Heart left ventricle (tissue), 13 donors: ENCODE measurements at regions not wholly inside any gene's neighbourhood (a gene's known extent, or its start where the extent isn't known, plus 50 kb on each side); places are given as distances from the start of the nearest gene placed in this dataset.

Source experiments
- POLR2A ChIP-seq, 2 donors: fragments of 450-650 bp; IDR thresholded peaks; one replicate each; pipeline ENCODE4 v1.6.1; 2017; ENCODE audit warnings: antibody characterized with exemption in 2 of 2, mild to moderate bottlenecking in 2 of 2, moderate library complexity in 2 of 2
- TF ChIP-seq, protein P1 (sequence below), 12 donors: fragments of 200-600 bp; sonication (generic) in 4 of 12; IDR thresholded peaks; one replicate each; pipeline versions ENCODE4 v1.5.0 to v1.8.0; 2018 to 2022; ENCODE audit warnings: antibody characterized with exemption in 12 of 12, mild to moderate bottlenecking in 5 of 12
- donor health status: ischemic (EF 13 %, LVEDD 7.1; RV severe dilation, severe dysfunction).
- donor health status: DM: no; HTN: yes; CAD: no.
- donor health status: DM: no; HTN: no; CAD: no.
- donor health status: ischemic (EF 25% LVEDD 6.9; RV normal size, moderate dysfunction).
- donor health status: ischemic (EF 25% LVEDD 5.7; RV mildly dilated, moderate dysfunction).
- donor health status: ischemic (EF 35%, LVEDD 5.7; RV mildly dilated, moderate dysfunction).
- donor health status: nonischemic (EF 11% LVEDD 7.7; RV severe dilation, severe dysfunction).
- donor health status: DM: yes; HTN: yes; CAD: no.
- donor health status: PGD.
- donor health status: ischemic (EF 29% LVEDD 5.4; RV normal size, mild dysfunction).
- donor health status: nonischemic (EF 23%, LVEDD 6.1; RV moderate dilation, normal function).

DNA sequence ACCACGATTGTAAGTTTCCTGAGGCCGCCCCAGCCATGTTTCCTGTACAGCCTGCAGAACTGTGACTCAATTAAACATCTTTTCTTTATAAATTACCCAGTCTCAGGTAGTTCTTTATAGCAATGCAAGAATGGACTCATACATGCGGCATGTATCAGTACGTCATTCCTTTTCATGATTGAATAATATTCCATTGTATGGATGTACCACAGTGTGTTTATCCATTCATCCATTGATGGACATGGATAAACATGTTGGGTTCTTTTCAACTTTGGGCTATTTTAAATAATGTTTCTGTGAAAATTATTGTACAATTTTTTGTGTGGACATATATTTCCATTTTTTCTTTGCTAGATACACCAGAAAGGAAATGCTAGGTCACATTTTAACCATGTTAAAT lies 99.2 kb upstream of the IGSF1 start:
- TF ChIP-seq, protein P1, sequence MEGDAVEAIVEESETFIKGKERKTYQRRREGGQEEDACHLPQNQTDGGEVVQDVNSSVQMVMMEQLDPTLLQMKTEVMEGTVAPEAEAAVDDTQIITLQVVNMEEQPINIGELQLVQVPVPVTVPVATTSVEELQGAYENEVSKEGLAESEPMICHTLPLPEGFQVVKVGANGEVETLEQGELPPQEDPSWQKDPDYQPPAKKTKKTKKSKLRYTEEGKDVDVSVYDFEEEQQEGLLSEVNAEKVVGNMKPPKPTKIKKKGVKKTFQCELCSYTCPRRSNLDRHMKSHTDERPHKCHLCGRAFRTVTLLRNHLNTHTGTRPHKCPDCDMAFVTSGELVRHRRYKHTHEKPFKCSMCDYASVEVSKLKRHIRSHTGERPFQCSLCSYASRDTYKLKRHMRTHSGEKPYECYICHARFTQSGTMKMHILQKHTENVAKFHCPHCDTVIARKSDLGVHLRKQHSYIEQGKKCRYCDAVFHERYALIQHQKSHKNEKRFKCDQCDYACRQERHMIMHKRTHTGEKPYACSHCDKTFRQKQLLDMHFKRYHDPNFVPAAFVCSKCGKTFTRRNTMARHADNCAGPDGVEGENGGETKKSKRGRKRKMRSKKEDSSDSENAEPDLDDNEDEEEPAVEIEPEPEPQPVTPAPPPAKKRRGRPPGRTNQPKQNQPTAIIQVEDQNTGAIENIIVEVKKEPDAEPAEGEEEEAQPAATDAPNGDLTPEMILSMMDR (IDR thresholded peaks at IDR 0.05): no peak
- no peak for TF ChIP-seq POLR2A (IDR thresholded peaks at IDR 0.05)
